Neural progenitor cell (in vitro differentiated cells): ENCODE measurements at regions not wholly inside any gene's neighbourhood (a gene's known extent, or its start where the extent isn't known, plus 50 kb on each side); places are given as distances from the start of the nearest gene placed in this dataset.
"Not testable (repeated sequence)": the region's sequence is repeated elsewhere in the genome, so short reads cannot be mapped to it uniquely, and the experiment has no call there.

Experiments
- DNase-seq: peaks from one replicate; pipeline ENCODE4 v3.0.0-alpha.2; 2016; ENCODE audit warnings: low spot score
- H2AFZ ChIP-seq: fragments of 200-600 bp; sonication (generic); replicated peaks from 2 replicates; pipeline ENCODE4 v1.6.1; 2016; ENCODE audit warnings: antibody characterized with exemption
- H3F3A ChIP-seq: fragments of 200-600 bp; sonication (generic); 2 replicates; pipeline ENCODE4 v1.6.1; 2016; ENCODE audit warnings: antibody characterized with exemption, low read depth
- H3K27ac ChIP-seq: fragments of 200-600 bp; sonication (generic); 2 replicates; pipeline ENCODE4 v1.5.1; 2016; ENCODE audit warnings: mild to moderate bottlenecking
- H3K27me3 ChIP-seq: fragments of 200-600 bp; sonication (generic); 2 replicates; pipeline ENCODE4 v1.6.1; 2016; ENCODE audit warnings: mild to moderate bottlenecking, moderate library complexity
- H3K36me3 ChIP-seq: fragments of 200-600 bp; sonication (generic); 2 replicates; pipeline ENCODE4 v1.5.1; 2016
- H3K4me1 ChIP-seq: fragments of 200-600 bp; sonication (generic); 2 replicates; pipeline ENCODE4 v1.6.1; 2016; ENCODE audit warnings: mixed run types
- H3K4me2 ChIP-seq: fragments of 200-600 bp; sonication (generic); 2 replicates; pipeline ENCODE4 v1.6.1; 2016
- H3K4me3 ChIP-seq: fragments of 200-600 bp; sonication (generic); 2 replicates; pipeline ENCODE4 v1.5.1; 2016
- H3K79me2 ChIP-seq: fragments of 200-600 bp; sonication (generic); 2 replicates; pipeline ENCODE4 v1.6.1; 2016; ENCODE audit warnings: low read depth
- H3K9ac ChIP-seq: fragments of 200-600 bp; sonication (generic); 2 replicates; pipeline ENCODE4 v1.6.1; 2016
- H3K9me3 ChIP-seq: fragments of 200-600 bp; sonication (generic); 2 replicates; pipeline ENCODE4 v1.5.1; 2016; ENCODE audit warnings: low read depth
- H4K20me1 ChIP-seq: fragments of 200-600 bp; sonication (generic); 2 replicates; pipeline ENCODE4 v1.6.1; 2016; ENCODE audit warnings: low read depth
- H3K27ac Mint-ChIP-seq: 3 replicates; pipeline ENCODE4 v1.8.0; 2021; ENCODE audit warnings: mixed read lengths
- H3K27me3 Mint-ChIP-seq: 2 replicates; pipeline ENCODE4 v1.8.0; 2022; ENCODE audit warnings: low read depth, mild to moderate bottlenecking, inconsistent platforms, moderate library complexity, mixed read lengths; ENCODE audit not compliant: insufficient read depth
- H3K36me3 Mint-ChIP-seq: 3 replicates; pipeline ENCODE4 v1.8.0; 2021; ENCODE audit warnings: mixed read lengths
- H3K4me1 Mint-ChIP-seq: 3 replicates; pipeline ENCODE4 v1.8.0; 2021; ENCODE audit warnings: mixed read lengths
- H3K4me3 Mint-ChIP-seq: 3 replicates; pipeline ENCODE4 v1.8.0; 2021; ENCODE audit warnings: mild to moderate bottlenecking, moderate library complexity, mixed read lengths
- H3K9me3 Mint-ChIP-seq: 3 replicates; pipeline ENCODE4 v1.8.0; 2020; ENCODE audit warnings: mixed read lengths
- CTCF ChIP-seq: fragments of 200-600 bp; sonication (generic); IDR thresholded peaks from 2 replicates; pipeline ENCODE4 v1.5.1; 2017; ENCODE audit warnings: antibody characterized with exemption, mild to moderate bottlenecking
- EZH2 ChIP-seq: fragments of 200-600 bp; sonication (generic); IDR thresholded peaks from 2 replicates; pipeline ENCODE4 v1.6.1; 2017; ENCODE audit warnings: antibody characterized with exemption, mild to moderate bottlenecking, moderate library complexity
- EZH2phosphoT487 ChIP-seq: fragments of 200-600 bp; sonication (generic); IDR thresholded peaks from 2 replicates; pipeline ENCODE4 v1.6.1; 2017; ENCODE audit warnings: antibody characterized with exemption

- no peak overlapping the region for H3K27ac Mint-ChIP-seq
Observed at GRCh38 chr15:23764306-23764705, 77.2 kb upstream of the NDN start.

GRCh38 chr15:23764716-23765115 lies 77.6 kb upstream of the NDN start:
- Mint-ChIP-seq H3K9me3 (peaks cover 56% of the 10 kb centered on the region), H3K4me3 (no peak overlapping the region), H3K36me3 (peaks cover 18% of the 10 kb centered on the region), H3K27ac (no peak overlapping the region), H3K27me3 (no peaks in the 10 kb centered on the region), H3K4me1 (peaks cover 26% of the 10 kb centered on the region)
- Histone ChIP-seq H3F3A (peaks cover 16% of the 10 kb centered on the region), H3K4me3 (no peak overlapping the region), H3K4me1 (peaks cover 19% of the 10 kb centered on the region), H3K9me3 (no peaks in the 10 kb centered on the region), H3K4me2 (no peak overlapping the region), H3K27ac (no peak overlapping the region), H3K27me3 (no peaks in the 10 kb centered on the region), H2AFZ (no peak overlapping the region), H3K79me2 (no peaks in the 10 kb centered on the region), H3K36me3 (no peaks in the 10 kb centered on the region), H4K20me1 (no peaks in the 10 kb centered on the region), H3K9ac (no peak overlapping the region)
- no peak for TF ChIP-seq EZH2phosphoT487
- no peak for TF ChIP-seq EZH2
- TF ChIP-seq CTCF: no peak
- DNase-seq: no peak

More at GRCh38 chr15:23764306-23764705, 77.2 kb upstream of the NDN start:
- Histone ChIP-seq H3K4me3 (no peak overlapping the region), H3K4me2 (no peak overlapping the region), H3K4me1 (peaks cover 22% of the 10 kb centered on the region), H3K9me3 (no peaks in the 10 kb centered on the region), H3K36me3 (no peaks in the 10 kb centered on the region), H3K27me3 (no peaks in the 10 kb centered on the region), H3K79me2 (no peaks in the 10 kb centered on the region), H2AFZ (no peak overlapping the region), H3F3A (peaks cover 16% of the 10 kb centered on the region), H3K9ac (no peak overlapping the region), H3K27ac (no peak overlapping the region), H4K20me1 (no peaks in the 10 kb centered on the region)
- no peak for TF ChIP-seq EZH2
- no peak for TF ChIP-seq CTCF
- TF ChIP-seq EZH2phosphoT487: no peak
- H3K27me3 Mint-ChIP-seq: no peaks in the 10 kb centered on the region
- H3K4me3 Mint-ChIP-seq: no peak overlapping the region
- H3K36me3 Mint-ChIP-seq: peaks cover 18% of the 10 kb centered on the region
- DNase-seq: no peak
- peaks cover 29% of the 10 kb centered on the region for H3K4me1 Mint-ChIP-seq
- peaks cover 55% of the 10 kb centered on the region for H3K9me3 Mint-ChIP-seq

GRCh38 chr15:23766779-23767178 lies 79.7 kb upstream of the NDN start:
- H3K27me3 Mint-ChIP-seq, H3K79me2 ChIP-seq, H3K4me1 Mint-ChIP-seq, H3F3A ChIP-seq, H3K4me1 ChIP-seq, H3K9me3 ChIP-seq, H3K36me3 ChIP-seq, H3K27ac ChIP-seq, H3K4me3 ChIP-seq, H3K9ac ChIP-seq, H3K4me3 Mint-ChIP-seq, H3K4me2 ChIP-seq, H3K27ac Mint-ChIP-seq, H3K27me3 ChIP-seq, DNase-seq, H4K20me1 ChIP-seq, H2AFZ ChIP-seq: not testable (repeated sequence)
- Mint-ChIP-seq H3K9me3 (peaks cover 63% of the 10 kb centered on the region), H3K36me3 (peaks cover 22% of the 10 kb centered on the region)

GRCh38 chr15:23773093-23773492 lies 86.0 kb upstream of the NDN start:
- no peak overlapping the region for H3K4me2 ChIP-seq
- H4K20me1 ChIP-seq: no peaks in the 10 kb centered on the region
- Mint-ChIP-seq H3K9me3 (peaks cover 59% of the 10 kb centered on the region), H3K4me1 (no peaks in the 10 kb centered on the region), H3K27ac (no peak overlapping the region), H3K4me3 (no peak overlapping the region), H3K27me3 (no peaks in the 10 kb centered on the region), H3K36me3 (peaks cover 6% of the 10 kb centered on the region)
- no peaks in the 10 kb centered on the region for H3K27me3 ChIP-seq
- H3K36me3 ChIP-seq: no peaks in the 10 kb centered on the region
- H3K9ac ChIP-seq: no peak overlapping the region
- no peak for DNase-seq
- no peaks in the 10 kb centered on the region for H3F3A ChIP-seq
- peaks cover 13% of the 10 kb centered on the region for H3K9me3 ChIP-seq
- TF ChIP-seq EZH2 (no peak), CTCF (no peak), EZH2phosphoT487 (no peak)
- H3K4me1 ChIP-seq: no peaks in the 10 kb centered on the region
- no peak overlapping the region for H2AFZ ChIP-seq
- no peak overlapping the region for H3K4me3 ChIP-seq
- H3K79me2 ChIP-seq: no peaks in the 10 kb centered on the region
- no peak overlapping the region for H3K27ac ChIP-seq
